ENCODE measurements at regions not wholly inside any gene's neighbourhood (a gene's known extent, or its start where the extent isn't known, plus 50 kb on each side); places are given as distances from the start of the nearest gene placed in this dataset.

GRCh38 chr2:120598416-120598815 is 137.3 kb upstream of the GLI2 start:
- H2BK20ac ChIP-seq (ENCODE audit: low read depth, low read length, poor library complexity, severe bottlenecking) = no peak overlapping the region
- Mint-ChIP-seq H3K27ac (no peak overlapping the region), H3K9me3 (0 out of 5 replicates have a peak, but pooled peaks cover 0 to 5% of the 10 kb centered on the region in 2 experiments), H3K4me3 (no peak overlapping the region), H3K36me3 (ENCODE audit: insufficient read depth in 1 of 3, low read depth in 3 of 3) (no peaks in the 10 kb centered on the region; a peak in 1 of 7 replicates), H3K4me1 (peaks cover 30 to 40% of the 10 kb centered on the region in 2 experiments), H3K27me3 (ENCODE audit: low read depth) (peaks cover 67% of the 10 kb centered on the region)
- no peaks in the 10 kb centered on the region for H3K23me2 ChIP-seq (ENCODE audit: insufficient read length, low read depth, low read length, poor library complexity, severe bottlenecking)
- no peak overlapping the region for H4K5ac ChIP-seq (ENCODE audit: insufficient read length, low read depth, low read length)
- H3K79me2 ChIP-seq (ENCODE audit: insufficient read depth, low read length) = no peaks in the 10 kb centered on the region
- DNase-seq = no peak
- no peak overlapping the region for H3K18ac ChIP-seq (ENCODE audit: insufficient read length, low read depth, low read length)
- H4K91ac ChIP-seq (ENCODE audit: insufficient read length, low read depth, low read length) = no peak overlapping the region
- no peaks in the 10 kb centered on the region for H3K4me1 ChIP-seq (ENCODE audit: insufficient read depth, low read length)
- no peak overlapping the region for H3K56ac ChIP-seq (ENCODE audit: insufficient read length, low read depth, low read length)
- no peak overlapping the region for H2BK12ac ChIP-seq (ENCODE audit: insufficient read length, low read depth, low read length)
- H3K27ac ChIP-seq (ENCODE audit: insufficient read length, low read depth, low read length) = no peak overlapping the region
- H3K23ac ChIP-seq (ENCODE audit: insufficient read length, low read depth, low read length) = no peak overlapping the region
- H2BK15ac ChIP-seq (ENCODE audit: low read depth, low read length) = no peak overlapping the region
- H2AFZ ChIP-seq (ENCODE audit: low read length) = no peak overlapping the region
- H3K9ac ChIP-seq (ENCODE audit: extremely low read depth, insufficient read length, low read length) = no peak overlapping the region
- H3K4me2 ChIP-seq (ENCODE audit: insufficient read depth, insufficient read length, low read length) = no peak overlapping the region
- H3K14ac ChIP-seq (ENCODE audit: insufficient read depth, low read length) = no peak overlapping the region
- H3K9me3 ChIP-seq (ENCODE audit: control insufficient read depth, low read depth, low read length) = no peaks in the 10 kb centered on the region
- H2BK120ac ChIP-seq (ENCODE audit: low read depth, low read length, poor library complexity, severe bottlenecking) = no peak overlapping the region
- no peak overlapping the region for H4K8ac ChIP-seq (replicated peaks; ENCODE audit: insufficient read length, low read depth, low read length)
- TF ChIP-seq, protein P1, sequence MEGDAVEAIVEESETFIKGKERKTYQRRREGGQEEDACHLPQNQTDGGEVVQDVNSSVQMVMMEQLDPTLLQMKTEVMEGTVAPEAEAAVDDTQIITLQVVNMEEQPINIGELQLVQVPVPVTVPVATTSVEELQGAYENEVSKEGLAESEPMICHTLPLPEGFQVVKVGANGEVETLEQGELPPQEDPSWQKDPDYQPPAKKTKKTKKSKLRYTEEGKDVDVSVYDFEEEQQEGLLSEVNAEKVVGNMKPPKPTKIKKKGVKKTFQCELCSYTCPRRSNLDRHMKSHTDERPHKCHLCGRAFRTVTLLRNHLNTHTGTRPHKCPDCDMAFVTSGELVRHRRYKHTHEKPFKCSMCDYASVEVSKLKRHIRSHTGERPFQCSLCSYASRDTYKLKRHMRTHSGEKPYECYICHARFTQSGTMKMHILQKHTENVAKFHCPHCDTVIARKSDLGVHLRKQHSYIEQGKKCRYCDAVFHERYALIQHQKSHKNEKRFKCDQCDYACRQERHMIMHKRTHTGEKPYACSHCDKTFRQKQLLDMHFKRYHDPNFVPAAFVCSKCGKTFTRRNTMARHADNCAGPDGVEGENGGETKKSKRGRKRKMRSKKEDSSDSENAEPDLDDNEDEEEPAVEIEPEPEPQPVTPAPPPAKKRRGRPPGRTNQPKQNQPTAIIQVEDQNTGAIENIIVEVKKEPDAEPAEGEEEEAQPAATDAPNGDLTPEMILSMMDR (conservative IDR thresholded peaks at IDR 0.05) = no peak
- H3T11ph ChIP-seq (ENCODE audit: low read length) = no peak overlapping the region
- H3K27me3 ChIP-seq (ENCODE audit: insufficient read depth, low read length) = no peaks in the 10 kb centered on the region
- H2BK5ac ChIP-seq (ENCODE audit: insufficient read length, low read length) = no peak overlapping the region
- no CpG with 5 or more reads among the region's 5 CpGs for WGBS (ENCODE audit: extremely low coverage, insufficient read length, low lambda C conversion rate)
- H3K4ac ChIP-seq (ENCODE audit: low read depth, low read length) = no peak overlapping the region
- no peak overlapping the region for H2AK5ac ChIP-seq (ENCODE audit: insufficient read length, low read length)
- H4K20me1 ChIP-seq (ENCODE audit: control insufficient read depth, insufficient read depth, insufficient read length) = no peaks in the 10 kb centered on the region
- no peaks in the 10 kb centered on the region for H3K79me1 ChIP-seq (ENCODE audit: insufficient read depth, low read depth, low read length, poor library complexity, severe bottlenecking)

Data from H9 (cell line).